ENCODE measurements at regions not wholly inside any gene's neighbourhood (a gene's known extent, or its start where the extent isn't known, plus 50 kb on each side); places are given as distances from the start of the nearest gene placed in this dataset.

DNA sequence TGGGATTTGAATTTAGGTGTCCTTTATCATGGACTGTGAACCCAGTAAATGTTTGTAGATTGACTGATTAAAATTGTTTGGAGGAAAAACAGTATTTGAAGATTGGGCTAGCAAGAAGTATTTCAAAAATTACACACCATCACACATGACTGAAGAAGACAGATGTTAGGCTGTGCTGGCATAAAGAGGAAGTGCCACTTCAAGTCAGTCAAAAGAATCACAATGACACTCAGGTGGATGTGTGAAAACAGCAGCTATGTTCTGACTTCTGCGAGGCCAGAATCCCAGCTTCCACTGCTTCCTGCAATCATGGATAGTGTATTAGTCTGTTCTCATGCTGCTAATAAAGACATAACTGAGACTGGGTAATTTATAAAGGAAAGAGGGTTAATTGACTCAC is 393.3 kb downstream of the DMRT2 start:
- no peak for TF ChIP-seq POLR2AphosphoS5 (IDR thresholded peaks at IDR 0.05; ENCODE audit: low read depth)
- TF ChIP-seq, protein P1, sequence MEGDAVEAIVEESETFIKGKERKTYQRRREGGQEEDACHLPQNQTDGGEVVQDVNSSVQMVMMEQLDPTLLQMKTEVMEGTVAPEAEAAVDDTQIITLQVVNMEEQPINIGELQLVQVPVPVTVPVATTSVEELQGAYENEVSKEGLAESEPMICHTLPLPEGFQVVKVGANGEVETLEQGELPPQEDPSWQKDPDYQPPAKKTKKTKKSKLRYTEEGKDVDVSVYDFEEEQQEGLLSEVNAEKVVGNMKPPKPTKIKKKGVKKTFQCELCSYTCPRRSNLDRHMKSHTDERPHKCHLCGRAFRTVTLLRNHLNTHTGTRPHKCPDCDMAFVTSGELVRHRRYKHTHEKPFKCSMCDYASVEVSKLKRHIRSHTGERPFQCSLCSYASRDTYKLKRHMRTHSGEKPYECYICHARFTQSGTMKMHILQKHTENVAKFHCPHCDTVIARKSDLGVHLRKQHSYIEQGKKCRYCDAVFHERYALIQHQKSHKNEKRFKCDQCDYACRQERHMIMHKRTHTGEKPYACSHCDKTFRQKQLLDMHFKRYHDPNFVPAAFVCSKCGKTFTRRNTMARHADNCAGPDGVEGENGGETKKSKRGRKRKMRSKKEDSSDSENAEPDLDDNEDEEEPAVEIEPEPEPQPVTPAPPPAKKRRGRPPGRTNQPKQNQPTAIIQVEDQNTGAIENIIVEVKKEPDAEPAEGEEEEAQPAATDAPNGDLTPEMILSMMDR (conservative IDR thresholded peaks at IDR 0.05; ENCODE audit: low read depth in 2 of 2): no peak
- no peak for TF ChIP-seq EZH2phosphoT487 (IDR thresholded peaks at IDR 0.05; ENCODE audit: unreplicated experiment)
- TF ChIP-seq EZH2 (IDR thresholded peaks at IDR 0.05; ENCODE audit: low read depth, unreplicated experiment): no peak
- TF ChIP-seq CREB1 (CRISPR knock-in tag; IDR thresholded peaks at IDR 0.05; ENCODE audit: low read depth): no peak
- no peak for TF ChIP-seq ZNF331 (CRISPR knock-in tag; IDR thresholded peaks at IDR 0.05; ENCODE audit: low read depth)
- TF ChIP-seq, protein P2, sequence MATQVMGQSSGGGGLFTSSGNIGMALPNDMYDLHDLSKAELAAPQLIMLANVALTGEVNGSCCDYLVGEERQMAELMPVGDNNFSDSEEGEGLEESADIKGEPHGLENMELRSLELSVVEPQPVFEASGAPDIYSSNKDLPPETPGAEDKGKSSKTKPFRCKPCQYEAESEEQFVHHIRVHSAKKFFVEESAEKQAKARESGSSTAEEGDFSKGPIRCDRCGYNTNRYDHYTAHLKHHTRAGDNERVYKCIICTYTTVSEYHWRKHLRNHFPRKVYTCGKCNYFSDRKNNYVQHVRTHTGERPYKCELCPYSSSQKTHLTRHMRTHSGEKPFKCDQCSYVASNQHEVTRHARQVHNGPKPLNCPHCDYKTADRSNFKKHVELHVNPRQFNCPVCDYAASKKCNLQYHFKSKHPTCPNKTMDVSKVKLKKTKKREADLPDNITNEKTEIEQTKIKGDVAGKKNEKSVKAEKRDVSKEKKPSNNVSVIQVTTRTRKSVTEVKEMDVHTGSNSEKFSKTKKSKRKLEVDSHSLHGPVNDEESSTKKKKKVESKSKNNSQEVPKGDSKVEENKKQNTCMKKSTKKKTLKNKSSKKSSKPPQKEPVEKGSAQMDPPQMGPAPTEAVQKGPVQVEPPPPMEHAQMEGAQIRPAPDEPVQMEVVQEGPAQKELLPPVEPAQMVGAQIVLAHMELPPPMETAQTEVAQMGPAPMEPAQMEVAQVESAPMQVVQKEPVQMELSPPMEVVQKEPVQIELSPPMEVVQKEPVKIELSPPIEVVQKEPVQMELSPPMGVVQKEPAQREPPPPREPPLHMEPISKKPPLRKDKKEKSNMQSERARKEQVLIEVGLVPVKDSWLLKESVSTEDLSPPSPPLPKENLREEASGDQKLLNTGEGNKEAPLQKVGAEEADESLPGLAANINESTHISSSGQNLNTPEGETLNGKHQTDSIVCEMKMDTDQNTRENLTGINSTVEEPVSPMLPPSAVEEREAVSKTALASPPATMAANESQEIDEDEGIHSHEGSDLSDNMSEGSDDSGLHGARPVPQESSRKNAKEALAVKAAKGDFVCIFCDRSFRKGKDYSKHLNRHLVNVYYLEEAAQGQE (IDR thresholded peaks at IDR 0.05; ENCODE audit: unreplicated experiment): no peak
- TF ChIP-seq JUNB (IDR thresholded peaks at IDR 0.05; ENCODE audit: unreplicated experiment): no peak
- TF ChIP-seq NANOG (IDR thresholded peaks at IDR 0.05; ENCODE audit: borderline replicate concordance): no peak
- TF ChIP-seq STAT1 (IDR thresholded peaks at IDR 0.05; ENCODE audit: unreplicated experiment): no peak
- TF ChIP-seq ZNF114 (CRISPR knock-in tag; IDR thresholded peaks at IDR 0.05): no peak
- TF ChIP-seq, protein P3, sequence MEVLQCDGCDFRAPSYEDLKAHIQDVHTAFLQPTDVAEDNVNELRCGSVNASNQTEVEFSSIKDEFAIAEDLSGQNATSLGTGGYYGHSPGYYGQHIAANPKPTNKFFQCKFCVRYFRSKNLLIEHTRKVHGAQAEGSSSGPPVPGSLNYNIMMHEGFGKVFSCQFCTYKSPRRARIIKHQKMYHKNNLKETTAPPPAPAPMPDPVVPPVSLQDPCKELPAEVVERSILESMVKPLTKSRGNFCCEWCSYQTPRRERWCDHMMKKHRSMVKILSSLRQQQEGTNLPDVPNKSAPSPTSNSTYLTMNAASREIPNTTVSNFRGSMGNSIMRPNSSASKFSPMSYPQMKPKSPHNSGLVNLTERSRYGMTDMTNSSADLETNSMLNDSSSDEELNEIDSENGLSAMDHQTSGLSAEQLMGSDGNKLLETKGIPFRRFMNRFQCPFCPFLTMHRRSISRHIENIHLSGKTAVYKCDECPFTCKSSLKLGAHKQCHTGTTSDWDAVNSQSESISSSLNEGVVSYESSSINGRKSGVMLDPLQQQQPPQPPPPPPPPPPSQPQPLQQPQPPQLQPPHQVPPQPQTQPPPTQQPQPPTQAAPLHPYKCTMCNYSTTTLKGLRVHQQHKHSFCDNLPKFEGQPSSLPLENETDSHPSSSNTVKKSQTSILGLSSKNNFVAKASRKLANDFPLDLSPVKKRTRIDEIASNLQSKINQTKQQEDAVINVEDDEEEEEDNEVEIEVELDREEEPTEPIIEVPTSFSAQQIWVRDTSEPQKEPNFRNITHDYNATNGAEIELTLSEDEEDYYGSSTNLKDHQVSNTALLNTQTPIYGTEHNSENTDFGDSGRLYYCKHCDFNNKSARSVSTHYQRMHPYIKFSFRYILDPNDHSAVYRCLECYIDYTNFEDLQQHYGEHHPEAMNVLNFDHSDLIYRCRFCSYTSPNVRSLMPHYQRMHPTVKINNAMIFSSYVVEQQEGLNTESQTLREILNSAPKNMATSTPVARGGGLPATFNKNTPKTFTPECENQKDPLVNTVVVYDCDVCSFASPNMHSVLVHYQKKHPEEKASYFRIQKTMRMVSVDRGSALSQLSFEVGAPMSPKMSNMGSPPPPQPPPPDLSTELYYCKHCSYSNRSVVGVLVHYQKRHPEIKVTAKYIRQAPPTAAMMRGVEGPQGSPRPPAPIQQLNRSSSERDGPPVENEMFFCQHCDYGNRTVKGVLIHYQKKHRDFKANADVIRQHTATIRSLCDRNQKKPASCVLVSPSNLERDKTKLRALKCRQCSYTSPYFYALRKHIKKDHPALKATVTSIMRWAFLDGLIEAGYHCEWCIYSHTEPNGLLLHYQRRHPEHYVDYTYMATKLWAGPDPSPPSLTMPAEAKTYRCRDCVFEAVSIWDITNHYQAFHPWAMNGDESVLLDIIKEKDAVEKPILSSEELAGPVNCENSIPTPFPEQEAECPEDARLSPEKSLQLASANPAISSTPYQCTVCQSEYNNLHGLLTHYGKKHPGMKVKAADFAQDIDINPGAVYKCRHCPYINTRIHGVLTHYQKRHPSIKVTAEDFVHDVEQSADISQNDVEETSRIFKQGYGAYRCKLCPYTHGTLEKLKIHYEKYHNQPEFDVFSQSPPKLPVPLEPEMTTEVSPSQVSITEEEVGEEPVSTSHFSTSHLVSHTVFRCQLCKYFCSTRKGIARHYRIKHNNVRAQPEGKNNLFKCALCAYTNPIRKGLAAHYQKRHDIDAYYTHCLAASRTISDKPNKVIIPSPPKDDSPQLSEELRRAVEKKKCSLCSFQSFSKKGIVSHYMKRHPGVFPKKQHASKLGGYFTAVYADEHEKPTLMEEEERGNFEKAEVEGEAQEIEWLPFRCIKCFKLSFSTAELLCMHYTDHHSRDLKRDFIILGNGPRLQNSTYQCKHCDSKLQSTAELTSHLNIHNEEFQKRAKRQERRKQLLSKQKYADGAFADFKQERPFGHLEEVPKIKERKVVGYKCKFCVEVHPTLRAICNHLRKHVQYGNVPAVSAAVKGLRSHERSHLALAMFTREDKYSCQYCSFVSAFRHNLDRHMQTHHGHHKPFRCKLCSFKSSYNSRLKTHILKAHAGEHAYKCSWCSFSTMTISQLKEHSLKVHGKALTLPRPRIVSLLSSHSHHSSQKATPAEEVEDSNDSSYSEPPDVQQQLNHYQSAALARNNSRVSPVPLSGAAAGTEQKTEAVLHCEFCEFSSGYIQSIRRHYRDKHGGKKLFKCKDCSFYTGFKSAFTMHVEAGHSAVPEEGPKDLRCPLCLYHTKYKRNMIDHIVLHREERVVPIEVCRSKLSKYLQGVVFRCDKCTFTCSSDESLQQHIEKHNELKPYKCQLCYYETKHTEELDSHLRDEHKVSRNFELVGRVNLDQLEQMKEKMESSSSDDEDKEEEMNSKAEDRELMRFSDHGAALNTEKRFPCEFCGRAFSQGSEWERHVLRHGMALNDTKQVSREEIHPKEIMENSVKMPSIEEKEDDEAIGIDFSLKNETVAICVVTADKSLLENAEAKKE (CRISPR knock-in tag; IDR thresholded peaks at IDR 0.05): no peak
- TF ChIP-seq, protein P4, sequence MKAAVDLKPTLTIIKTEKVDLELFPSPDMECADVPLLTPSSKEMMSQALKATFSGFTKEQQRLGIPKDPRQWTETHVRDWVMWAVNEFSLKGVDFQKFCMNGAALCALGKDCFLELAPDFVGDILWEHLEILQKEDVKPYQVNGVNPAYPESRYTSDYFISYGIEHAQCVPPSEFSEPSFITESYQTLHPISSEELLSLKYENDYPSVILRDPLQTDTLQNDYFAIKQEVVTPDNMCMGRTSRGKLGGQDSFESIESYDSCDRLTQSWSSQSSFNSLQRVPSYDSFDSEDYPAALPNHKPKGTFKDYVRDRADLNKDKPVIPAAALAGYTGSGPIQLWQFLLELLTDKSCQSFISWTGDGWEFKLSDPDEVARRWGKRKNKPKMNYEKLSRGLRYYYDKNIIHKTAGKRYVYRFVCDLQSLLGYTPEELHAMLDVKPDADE (IDR thresholded peaks at IDR 0.05): no peak

Data from GM23338 (cell line).